ENCODE measurements at regions not wholly inside any gene's neighbourhood (a gene's known extent, or its start where the extent isn't known, plus 50 kb on each side); places are given as distances from the start of the nearest gene placed in this dataset.

DNA sequence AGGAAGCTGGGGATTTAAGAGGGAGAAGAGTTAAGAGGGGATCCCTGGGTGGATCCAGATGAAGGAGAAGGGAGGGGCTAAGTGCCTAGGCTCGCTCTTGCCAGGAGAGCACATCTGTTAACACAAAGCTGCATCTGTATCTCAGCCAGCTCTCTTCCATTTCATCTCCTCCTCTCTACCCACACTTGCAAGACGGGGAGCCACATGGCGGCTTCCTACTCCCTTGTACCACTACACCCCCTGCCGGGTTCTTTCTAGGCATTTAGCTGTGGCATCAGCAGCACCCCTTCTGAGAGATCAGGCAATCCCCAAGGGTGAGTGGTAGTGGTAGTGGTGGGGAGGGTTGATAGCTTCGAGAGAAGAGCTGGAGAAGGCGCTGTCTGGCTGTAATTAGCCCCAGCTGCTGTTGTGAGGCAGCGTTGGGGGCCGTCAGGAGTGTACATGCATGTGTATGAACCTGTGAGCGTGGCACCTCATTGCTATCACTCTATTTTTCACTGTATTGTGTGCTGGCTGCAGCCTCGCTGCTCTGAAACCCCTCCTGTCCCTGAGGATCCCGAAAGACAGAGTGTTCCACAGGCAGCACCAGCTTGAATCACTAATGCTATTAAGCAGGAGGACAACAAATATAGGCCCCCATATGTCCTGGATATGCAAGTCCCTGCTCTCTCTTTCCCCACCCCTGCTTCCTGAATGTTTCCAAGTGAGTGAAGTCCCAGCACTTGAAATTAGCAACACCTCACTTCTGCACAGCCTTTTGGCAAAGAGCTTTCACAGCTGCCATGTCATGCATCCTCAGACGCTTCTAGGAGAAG, 73.7 kb downstream of the RTL9 start:
- DNase-seq, result no peak

DNA sequence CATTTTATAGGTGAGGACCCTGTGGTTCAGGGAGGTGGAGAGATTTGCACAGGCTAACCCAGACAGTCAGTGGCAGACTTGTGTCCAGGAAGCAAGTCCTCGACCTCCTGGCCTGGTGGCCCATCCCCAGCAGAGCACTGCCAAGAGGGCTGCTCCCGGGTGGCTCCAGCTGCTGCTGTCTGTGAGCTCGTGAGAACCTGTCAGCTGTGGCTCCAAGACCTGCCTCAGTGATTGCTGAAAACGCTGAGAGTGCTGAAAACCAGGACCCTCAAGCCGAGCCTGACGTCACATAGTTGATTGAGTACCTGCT, 74.2 kb downstream of the RTL9 start:
- DNase-seq, result no peak

GRCh38 chrX:110435196-110435595, 76.5 kb downstream of the RTL9 start:
- no peak for DNase-seq

- no peak for DNase-seq
Measured at GRCh38 chrX:110436523-110436922, 77.9 kb downstream of the RTL9 start.

GRCh38 chrX:110437686-110438085, 79.0 kb downstream of the RTL9 start:
- DNase-seq, result no peak

DNA sequence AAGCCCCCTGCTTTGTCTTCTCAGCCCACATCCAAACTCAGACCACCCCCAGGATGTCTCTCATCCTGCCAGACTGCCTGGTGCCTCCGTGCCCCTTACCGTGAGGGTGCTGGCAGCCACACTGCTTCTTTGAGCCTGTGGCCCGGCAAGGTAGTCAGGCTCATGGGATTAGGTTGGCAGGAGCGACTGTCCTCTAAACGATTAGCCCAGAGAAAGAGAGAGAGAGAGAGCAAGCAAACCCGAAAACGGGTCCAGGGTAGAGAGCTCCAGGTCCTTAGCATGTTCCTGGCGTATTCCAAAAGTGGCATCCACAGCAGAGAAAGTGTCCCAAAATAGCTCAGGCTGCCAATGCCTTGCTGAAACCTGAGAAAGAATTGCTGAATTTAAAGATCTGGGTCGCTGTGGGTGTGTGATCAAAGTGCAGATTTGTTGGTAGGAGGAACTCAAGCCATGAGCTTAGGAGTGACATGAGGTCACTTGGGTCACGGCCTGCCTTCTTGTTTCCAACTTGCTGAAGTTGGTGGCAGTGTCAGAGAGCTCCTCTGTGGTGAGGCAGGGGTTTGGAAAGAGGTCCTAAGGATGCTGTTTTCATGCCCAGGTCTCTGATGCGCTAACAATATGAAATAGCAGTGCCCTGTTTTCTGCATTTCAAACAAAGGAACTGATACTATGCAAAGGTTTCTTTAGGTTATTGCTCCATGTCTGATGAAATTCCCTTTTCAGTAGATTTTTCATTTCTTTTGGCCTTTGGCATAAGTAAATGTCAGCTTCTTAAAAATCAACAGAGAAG, 81.6 kb downstream of the RTL9 start:
- DNase-seq, result no peak

GRCh38 chrX:110442635-110443034, 84.0 kb downstream of the RTL9 start:
- DNase-seq, result no peak

GRCh38 chrX:110444996-110445395, 86.3 kb downstream of the RTL9 start:
- no peak for DNase-seq

DNA sequence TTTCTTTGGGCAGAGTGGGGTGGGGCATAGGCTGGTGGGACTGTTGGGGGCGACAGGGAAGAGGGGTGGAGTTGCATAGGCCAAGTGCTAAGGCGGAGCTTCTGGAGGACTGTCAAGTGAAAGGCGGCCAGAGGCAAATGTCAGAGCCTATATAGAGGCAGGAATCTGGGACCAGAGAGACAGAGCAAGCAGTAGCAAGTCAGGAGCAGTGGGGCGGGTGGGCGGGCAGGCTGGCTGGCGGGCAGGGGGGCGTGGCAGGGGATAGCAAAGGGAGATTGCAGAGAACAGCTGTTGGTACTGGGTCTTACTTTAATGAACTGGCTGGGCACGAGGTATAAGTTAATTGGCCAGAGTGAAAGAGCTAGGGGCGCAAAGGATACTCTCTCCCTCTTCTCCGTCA, 89.8 kb downstream of the RTL9 start:
- no peak for DNase-seq

GRCh38 chrX:110449312-110449711, 90.7 kb downstream of the RTL9 start:
- no peak for DNase-seq

GRCh38 chrX:110450050-110450449, 91.4 kb downstream of the RTL9 start:
- peak; percentile 51 for DNase-seq

GRCh38 chrX:110454336-110454735, 95.7 kb downstream of the RTL9 start:
- DNase-seq, result no peak

DNA sequence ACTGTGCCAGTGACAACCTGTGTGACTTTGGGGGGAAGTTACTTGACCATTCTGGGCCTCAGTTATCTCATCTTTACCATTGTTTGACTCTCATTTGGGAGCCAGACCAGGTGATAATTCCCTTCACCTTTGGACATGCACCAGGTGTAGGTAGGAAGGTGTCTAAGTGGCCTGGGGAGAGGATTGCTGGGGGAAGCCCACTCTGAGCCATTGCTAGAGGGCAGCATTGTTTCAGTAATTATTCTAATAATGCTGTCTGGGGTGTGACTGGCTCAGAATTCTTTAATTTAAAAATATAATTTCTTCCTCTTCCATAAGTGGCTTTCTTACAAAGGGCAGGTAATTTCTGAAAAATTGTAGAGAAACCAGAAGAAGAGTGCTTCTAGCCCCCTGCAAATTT, 104.3 kb downstream of the RTL9 start:
- DNase-seq, result no peak

DNA sequence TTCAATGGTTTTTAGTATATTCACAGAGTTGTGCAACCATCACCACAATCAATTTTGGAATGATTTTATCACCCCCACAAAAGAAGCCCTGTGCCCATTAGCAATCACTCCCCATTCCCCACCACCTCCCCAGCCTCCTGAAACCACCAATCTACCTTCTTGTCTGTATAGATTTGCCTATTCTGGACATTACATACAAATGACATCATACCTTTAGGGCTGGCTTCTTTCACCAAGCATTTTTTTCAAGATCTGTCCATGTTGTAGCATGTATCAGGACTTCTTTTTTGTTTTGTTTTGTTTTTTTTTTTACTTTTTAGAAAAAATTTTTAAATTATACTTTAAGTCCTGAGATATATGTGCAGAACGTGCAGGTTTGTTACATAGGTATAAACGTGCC, 108.1 kb downstream of the RTL9 start:
- DNase-seq, result no peak

- no peak for DNase-seq
Measured at GRCh38 chrX:110472265-110472664, 113.6 kb downstream of the RTL9 start.

- no peak for DNase-seq
Measured at GRCh38 chrX:110477593-110478228, 119.1 kb downstream of the RTL9 start.

GRCh38 chrX:110491846-110492620, 133.4 kb downstream of the RTL9 start:
- DNase-seq, result no peak

GRCh38 chrX:110504947-110505346, 146.3 kb downstream of the RTL9 start:
- no peak for DNase-seq

DNA sequence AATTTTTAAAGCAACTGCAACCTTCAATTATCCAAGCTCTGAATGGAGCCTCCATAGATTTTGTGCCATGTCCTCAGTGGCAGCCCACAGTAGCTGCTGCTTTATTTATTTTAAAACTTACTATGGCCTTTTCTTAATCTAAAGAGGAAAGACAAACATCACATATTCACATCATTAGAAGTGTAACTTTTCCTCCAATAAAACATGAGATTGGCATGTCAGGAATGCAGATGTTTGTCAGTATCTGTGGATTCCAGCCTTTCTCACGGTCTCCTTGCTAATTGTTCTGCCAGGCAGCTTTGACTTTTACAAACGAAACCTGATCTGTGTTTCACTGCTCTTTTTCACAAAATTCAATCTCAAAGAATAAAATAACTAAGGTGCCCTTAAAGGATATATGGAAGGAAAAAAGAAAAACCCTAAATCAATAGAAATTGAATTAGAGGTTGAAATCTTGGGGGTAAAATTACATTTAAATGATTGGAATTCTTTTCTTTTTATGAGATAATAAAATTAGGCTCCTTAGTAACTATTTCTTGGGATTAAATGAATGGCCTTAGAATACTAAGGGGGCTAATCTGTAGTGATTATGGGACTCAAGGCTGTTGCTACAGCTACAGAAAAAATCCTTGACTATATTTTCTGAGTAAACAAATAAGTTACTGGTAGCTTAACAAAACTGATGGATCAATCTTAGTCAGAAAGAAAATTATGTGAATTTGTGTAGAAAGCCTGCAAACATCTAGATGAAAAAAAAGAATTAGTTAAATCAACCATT, 151.3 kb downstream of the RTL9 start:
- DNase-seq, result no peak

- no peak for DNase-seq
Measured at GRCh38 chrX:110511238-110511637, 152.6 kb downstream of the RTL9 start.

GRCh38 chrX:110512341-110512740, 153.7 kb downstream of the RTL9 start:
- no peak for DNase-seq

- no peak for DNase-seq
Measured at GRCh38 chrX:110514509-110514908, 155.9 kb downstream of the RTL9 start.

All from CD4-positive, alpha-beta T cell treated with Interleukin-17A for 1 hour (primary cell).